ENCODE measurements at regions not wholly inside any gene's neighbourhood (a gene's known extent, or its start where the extent isn't known, plus 50 kb on each side); places are given as distances from the start of the nearest gene placed in this dataset.
"Not testable (repeated sequence)": the region's sequence is repeated elsewhere in the genome, so short reads cannot be mapped to it uniquely, and the experiment has no call there.

- no peak for DNase-seq (ENCODE audit: low spot score)
These were observed 272.9 kb upstream of the ATXN7L3B start for GRCh38 chr12:74264692-74265091.

- DNase-seq (ENCODE audit: low spot score) = not testable (repeated sequence)
These were observed 268.3 kb upstream of the ATXN7L3B start for GRCh38 chr12:74269355-74269754.

GRCh38 chr12:74280156-74280655 lies 257.4 kb upstream of the ATXN7L3B start:
- no peak for DNase-seq (ENCODE audit: low spot score)

- not testable (repeated sequence) for DNase-seq (ENCODE audit: low spot score)
These were observed 256.0 kb upstream of the ATXN7L3B start for GRCh38 chr12:74281401-74282180.

- DNase-seq (ENCODE audit: low spot score) = no peak
These were observed 254.0 kb upstream of the ATXN7L3B start for GRCh38 chr12:74283646-74284045.

GRCh38 chr12:74285773-74286172 lies 251.9 kb upstream of the ATXN7L3B start:
- DNase-seq (ENCODE audit: low spot score) = no peak

- DNase-seq (ENCODE audit: low spot score) = no peak
These were observed 251.4 kb upstream of the ATXN7L3B start for GRCh38 chr12:74286254-74286653.

GRCh38 chr12:74292351-74293194 lies 245.1 kb upstream of the ATXN7L3B start:
- no peak for DNase-seq (ENCODE audit: low spot score)

- no peak for DNase-seq (ENCODE audit: low spot score)
These were observed 243.9 kb upstream of the ATXN7L3B start for GRCh38 chr12:74293689-74294131.

GRCh38 chr12:74317078-74317601 lies 220.5 kb upstream of the ATXN7L3B start:
- DNase-seq (ENCODE audit: low spot score) = no peak

GRCh38 chr12:74317741-74318140 lies 219.9 kb upstream of the ATXN7L3B start:
- DNase-seq (ENCODE audit: low spot score) = no peak

GRCh38 chr12:74319886-74320285 lies 217.7 kb upstream of the ATXN7L3B start:
- no peak for DNase-seq (ENCODE audit: low spot score)

- no peak for DNase-seq (ENCODE audit: low spot score)
These were observed 216.3 kb upstream of the ATXN7L3B start for GRCh38 chr12:74321381-74321780.

GRCh38 chr12:74322792-74323191 lies 214.8 kb upstream of the ATXN7L3B start:
- DNase-seq (ENCODE audit: low spot score) = no peak

GRCh38 chr12:74328623-74329022 lies 209.0 kb upstream of the ATXN7L3B start:
- no peak for DNase-seq (ENCODE audit: low spot score)

GRCh38 chr12:74334780-74335179 lies 202.9 kb upstream of the ATXN7L3B start:
- DNase-seq (ENCODE audit: low spot score) = no peak

- DNase-seq (ENCODE audit: low spot score) = peak; percentile 61
These were observed 199.7 kb upstream of the ATXN7L3B start for GRCh38 chr12:74337951-74338350.

- DNase-seq (ENCODE audit: low spot score) = no peak
These were observed 198.4 kb upstream of the ATXN7L3B start for GRCh38 chr12:74339211-74339610.

- DNase-seq (ENCODE audit: low spot score) = no peak
These were observed 187.7 kb upstream of the ATXN7L3B start for GRCh38 chr12:74349925-74350324.

- peak; percentile 34 for DNase-seq (ENCODE audit: low spot score)
These were observed 172.3 kb upstream of the ATXN7L3B start for GRCh38 chr12:74365178-74365964.

GRCh38 chr12:74370608-74371216 lies 166.9 kb upstream of the ATXN7L3B start:
- DNase-seq (ENCODE audit: low spot score) = no peak
